LoVo (cell line): ENCODE measurements at regions not wholly inside any gene's neighbourhood (a gene's known extent, or its start where the extent isn't known, plus 50 kb on each side); places are given as distances from the start of the nearest gene placed in this dataset.
"Not testable (repeated sequence)": the region's sequence is repeated elsewhere in the genome, so short reads cannot be mapped to it uniquely, and the experiment has no call there.

Experiments
- DNase-seq: peaks from one replicate; pipeline ENCODE4 v3.0.0-alpha.2; 2016; ENCODE audit warnings: low spot score

DNA sequence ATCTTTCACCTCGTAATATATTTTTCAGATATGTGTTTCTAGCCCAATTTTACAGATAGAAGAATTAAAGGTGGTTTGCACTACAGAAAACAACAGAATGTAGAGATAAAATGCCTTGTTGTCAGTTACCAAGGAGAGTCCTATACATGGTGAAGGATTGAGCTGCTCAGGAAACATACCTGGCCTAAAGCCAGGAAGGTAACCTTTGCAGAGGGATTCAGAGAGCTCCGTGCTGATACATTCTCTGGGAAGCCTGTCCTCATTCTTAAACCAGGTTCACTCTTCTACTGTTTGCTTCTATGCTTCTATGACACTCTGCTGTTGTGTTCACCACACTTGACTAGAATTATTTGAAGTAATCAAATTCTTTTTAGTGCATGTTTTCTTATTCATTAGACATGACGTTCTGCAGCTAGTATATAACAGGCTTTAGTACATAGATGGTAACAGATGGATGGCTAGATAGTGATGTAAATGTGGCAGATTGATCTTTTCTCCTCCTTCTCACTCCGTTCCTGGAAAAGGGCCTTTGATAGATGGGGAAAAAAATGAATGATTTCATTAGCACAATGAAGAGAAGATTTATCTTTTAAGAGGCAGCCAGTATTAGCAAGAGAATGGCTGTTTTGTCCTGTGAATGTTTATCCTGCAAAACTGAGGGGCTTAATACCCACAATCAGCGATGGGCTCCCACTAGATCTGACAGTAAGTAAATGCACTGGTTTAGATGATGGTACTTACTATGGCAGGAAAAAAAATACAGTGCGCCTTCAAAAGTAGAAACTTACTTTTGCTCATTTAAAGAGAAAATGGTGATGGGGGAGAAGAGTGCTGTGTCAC lies 589.6 kb upstream of the FAM98A start:
- DNase-seq: no peak

DNA sequence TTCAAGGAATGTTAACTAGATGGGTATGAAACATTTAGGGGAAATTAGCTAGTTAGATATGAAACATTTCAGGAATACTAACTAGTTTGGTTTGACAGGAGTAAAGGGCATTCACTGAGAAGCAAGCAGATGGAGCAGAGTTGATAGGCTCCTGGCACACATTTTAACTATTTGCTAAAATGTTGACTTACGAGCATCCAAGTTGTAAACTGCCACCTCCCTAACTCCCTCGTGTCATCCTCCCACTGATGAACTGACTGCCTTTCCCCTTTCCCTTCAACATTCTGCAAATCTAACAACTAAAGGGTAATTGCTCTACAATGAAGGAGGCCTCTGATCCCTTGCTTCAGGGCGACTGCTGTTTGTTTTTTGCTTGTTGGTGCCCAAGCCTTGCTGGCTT lies 580.4 kb upstream of the FAM98A start:
- DNase-seq: no peak

GRCh38 chr2:34178482-34178881 lies 579.4 kb upstream of the FAM98A start:
- no peak for DNase-seq

DNA sequence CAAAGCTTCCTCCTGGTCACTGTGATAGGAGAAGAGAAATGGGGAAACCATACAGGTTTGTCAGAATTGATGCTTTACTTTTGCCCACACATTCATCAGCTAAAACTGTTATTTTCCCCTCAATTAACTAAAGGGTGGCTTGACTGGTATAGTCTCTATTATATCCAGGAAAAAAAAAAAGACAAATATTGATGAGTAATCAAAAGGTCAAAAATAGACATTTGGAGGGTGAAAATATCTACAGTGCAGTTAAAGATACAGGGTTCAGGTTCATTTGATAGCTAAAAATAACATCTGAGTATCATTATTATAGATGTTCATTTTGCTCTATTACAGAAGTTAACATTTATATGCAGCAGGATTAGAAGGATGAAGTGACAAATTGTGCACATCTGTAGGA lies 577.6 kb upstream of the FAM98A start:
- DNase-seq: no peak

DNA sequence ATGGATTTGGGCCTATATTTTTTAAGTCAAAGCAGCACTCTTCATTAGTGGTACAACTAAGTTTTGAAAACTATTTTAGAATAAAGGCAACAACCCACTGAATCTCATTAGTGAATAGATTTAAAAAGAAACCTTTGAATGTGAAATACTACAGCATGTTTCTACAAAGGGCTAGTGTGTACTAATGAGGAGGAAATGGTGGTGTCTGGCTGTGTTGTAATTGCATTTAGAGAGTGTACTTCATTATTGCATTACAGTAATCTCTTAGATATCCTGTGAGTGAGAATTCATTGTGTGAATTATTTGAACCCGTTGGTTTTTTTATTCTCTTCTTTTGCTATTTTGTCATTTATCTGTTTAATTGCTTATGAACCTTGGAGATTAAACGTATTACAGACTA lies 575.4 kb upstream of the FAM98A start:
- no peak for DNase-seq

DNA sequence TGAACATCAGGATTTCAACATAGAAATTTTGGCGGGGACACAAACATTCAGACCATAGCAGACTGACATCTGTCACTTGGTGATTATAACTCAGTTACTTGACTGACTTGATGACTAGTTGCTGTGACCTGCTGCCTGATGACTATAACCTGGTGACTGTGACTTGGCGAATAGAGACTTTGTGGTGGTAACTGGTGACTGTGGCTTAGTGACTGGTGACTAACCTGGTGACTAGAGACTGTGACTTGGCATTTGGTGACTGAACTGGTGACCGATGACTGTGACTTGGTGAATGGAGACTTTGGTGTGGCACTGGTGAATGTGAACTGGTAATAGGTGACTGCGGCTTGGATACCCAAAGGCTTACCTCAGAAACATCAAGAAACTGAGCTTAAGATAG lies 563.1 kb upstream of the FAM98A start:
- DNase-seq: no peak

GRCh38 chr2:34161549-34161948 lies 562.5 kb upstream of the FAM98A start:
- no peak for DNase-seq

- DNase-seq: no peak
Measured at GRCh38 chr2:34159901-34160300, 560.8 kb upstream of the FAM98A start.

DNA sequence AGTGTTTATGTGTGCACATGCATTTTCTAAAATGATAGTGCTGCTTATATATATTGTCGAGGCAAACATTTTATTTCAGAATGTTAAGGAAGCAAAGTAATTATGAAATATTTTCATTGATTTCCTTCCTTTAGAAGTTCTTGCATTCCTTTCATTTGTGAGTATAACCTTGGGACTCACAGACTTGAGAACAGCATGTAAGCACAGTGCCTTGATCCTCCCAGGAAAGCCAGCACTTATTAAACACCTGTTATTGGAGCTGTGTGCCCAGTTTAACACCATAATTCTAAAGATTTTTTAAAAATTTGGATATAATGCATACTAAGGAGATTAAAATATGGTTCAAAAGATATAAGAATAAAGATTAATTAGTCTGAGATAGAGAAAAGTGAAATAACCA lies 554.4 kb upstream of the FAM98A start:
- no peak for DNase-seq

DNA sequence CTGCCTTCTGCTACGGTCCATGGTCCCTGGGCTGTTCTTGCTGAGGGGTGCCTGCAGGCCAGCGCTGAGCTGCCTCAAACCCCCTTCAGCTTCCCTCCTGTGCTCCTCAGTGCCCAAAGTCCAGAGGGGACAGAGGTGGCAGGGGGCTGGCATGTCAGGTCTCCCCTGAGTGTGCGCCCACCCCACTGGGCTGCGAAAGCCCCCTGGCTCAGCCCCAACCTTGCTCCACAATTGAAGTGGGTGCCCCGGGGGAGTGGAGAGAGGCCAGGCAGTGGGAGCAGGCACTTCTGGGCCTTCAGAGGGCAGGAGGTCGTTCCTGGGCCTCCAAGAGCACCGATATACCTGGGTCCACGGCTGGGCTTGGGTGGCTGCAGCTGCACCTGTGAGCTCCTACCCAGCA lies 548.7 kb upstream of the FAM98A start:
- no peak for DNase-seq

DNA sequence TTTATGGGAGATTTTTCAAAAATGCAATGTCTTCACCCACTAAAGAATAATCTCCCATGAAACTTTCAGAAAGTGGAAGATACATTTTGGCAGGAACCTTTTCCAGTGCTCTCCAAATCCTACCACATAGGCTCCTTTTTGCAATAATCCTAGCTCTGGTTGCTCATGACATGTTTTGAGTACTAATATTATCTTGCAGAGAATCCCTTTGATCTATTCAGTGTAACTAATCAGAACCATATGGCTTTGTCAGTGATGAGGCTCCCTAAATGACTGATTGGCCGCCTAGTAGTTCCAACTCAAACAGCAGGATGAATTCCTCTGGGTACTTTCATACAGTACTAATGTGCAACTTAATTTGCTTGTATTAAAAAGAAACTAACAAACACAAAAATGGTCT lies 544.0 kb upstream of the FAM98A start:
- no peak for DNase-seq

DNA sequence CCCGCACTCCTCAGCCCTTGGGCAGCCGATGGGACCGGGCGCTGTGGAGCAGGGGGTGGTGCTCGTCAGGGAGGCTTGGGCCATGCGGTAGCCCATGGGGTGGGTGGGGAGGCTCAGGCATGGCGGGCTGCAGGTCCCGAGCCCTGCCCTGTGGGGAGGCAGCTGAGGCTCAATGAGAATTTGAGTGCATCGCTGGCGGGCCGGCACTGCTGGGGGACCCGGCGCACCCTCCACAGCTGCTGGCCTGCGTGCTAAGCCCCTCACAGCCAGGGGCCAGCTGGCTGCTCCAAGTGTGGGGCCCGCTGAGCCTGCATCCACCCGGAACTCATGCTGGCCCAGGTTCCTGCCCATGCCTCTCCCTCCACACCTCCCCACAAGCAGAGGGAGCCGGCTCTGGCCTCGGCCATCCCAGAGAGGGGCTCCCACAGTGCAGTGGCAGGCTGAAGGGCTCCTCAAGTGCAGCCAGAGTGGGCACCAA lies 543.5 kb upstream of the FAM98A start:
- DNase-seq: not testable (repeated sequence)

GRCh38 chr2:34133065-34133464 lies 534.0 kb upstream of the FAM98A start:
- not testable (repeated sequence) for DNase-seq

DNA sequence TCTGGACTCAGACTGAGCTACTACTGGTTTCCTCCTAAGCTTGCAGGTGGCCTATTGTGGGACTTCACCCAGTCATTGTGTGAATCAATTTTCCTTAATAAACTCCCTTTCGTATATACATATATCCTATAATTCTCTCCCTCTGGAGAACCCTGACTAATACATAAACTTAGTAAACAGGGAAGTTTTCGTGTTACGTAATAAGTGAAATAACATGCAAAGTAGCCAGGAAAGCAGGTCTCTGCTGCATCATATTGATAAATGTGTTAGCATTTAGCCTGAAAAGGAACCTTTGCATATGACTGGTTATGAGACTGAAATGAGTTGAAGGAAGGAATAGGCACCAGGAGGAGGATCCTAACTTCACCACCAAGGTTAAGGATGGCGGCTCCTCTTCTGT lies 527.2 kb upstream of the FAM98A start:
- DNase-seq: no peak

GRCh38 chr2:34123996-34124785 lies 525.1 kb upstream of the FAM98A start:
- DNase-seq: no peak

GRCh38 chr2:34121076-34121475 lies 522.0 kb upstream of the FAM98A start:
- no peak for DNase-seq

DNA sequence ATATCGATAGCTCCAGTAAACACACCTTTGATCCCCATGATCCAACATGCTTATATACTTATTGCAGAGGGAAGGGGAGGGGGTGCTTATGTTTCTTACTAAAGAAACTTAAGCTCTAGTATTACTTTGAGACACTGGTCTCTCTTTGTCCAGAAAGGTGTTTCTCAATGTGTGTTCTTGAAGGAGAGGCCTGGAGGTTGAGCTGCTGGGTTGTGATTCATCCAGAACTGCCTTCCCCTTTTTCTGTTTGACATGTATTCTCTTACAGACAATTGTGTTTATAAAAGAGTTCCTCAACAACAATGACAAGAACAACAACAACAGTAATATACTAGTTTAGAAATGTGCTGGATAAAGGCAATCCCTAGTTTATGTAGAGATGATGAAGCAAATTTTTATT lies 516.0 kb upstream of the FAM98A start:
- DNase-seq: no peak

DNA sequence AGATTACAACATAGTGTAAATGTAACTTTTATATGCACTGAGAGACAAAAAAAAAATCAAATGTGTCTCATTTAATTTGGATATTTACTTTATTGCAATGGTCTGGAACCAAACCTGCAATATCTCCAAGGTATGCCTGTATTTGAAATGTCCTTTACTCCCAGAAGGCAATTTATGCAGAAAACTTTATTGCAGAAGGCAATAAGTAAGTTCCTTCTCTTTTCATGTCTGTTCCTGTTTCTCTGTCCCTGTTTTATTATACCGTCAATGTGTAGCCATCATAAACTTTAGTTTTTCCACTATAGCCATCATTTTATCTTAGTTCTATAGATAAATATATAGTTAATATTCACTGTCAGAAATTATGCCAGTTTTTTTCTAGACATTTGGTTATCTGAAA lies 513.1 kb upstream of the FAM98A start:
- DNase-seq: no peak

- no peak for DNase-seq
Measured at GRCh38 chr2:34110392-34110791, 511.3 kb upstream of the FAM98A start.

DNA sequence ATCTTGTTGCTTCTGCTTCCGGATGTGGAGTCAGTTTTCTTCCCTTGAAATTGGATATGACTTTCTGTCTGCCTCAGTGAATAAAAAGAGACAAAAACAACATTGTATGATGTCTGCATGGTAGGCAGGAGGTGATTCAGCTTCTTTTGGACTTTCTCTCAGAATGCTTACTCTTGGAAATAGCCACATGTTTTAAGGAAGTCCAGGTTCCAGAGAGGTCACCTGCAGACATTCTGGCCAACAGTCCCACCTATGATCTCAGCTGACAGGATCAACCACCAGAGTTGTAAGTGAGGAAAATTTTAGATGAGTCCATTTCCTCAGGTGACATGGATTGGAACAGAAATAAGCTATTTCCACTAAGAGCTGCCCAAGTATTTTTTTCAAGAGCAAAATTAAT lies 508.7 kb upstream of the FAM98A start:
- no peak for DNase-seq

DNA sequence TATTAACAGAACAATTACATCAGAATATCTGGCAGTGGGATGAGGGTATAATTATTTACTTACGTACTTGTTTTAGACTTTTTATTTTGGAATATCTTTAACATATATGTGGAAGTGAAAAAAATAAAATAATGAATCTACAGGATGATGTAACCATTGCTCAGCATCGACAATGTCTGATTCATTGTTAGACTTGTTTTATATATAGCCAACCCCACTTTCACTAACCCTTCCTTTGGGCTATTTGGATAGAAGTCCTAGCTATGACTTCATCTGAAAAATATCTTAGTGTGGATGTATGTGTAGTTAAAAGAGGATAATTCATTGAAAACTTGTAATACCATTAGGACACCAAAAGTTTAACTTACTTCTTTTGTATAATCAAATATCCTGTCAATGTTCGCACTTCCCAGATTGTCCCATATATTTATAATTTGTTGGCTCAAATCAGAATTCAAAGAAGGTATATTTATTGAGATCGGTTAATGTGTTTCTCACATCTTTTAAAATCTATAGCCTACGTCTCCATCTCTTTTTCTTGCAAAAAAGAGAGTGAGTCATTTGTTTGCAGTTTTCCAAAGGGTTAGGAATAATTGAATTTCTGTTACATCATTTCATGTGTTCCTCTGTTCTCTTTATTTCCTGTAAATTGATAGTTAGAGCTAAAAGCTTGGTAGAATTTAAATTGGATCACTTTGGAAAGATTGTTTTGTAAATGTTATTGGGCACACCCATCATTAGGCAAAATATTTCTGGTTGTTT lies 506.1 kb upstream of the FAM98A start:
- no peak for DNase-seq

- no peak for DNase-seq
Measured at GRCh38 chr2:34104601-34105000, 505.5 kb upstream of the FAM98A start.

- DNase-seq: no peak
Measured at GRCh38 chr2:34103437-34103836, 504.3 kb upstream of the FAM98A start.
